Caco-2 (cell line): ENCODE measurements at regions not wholly inside any gene's neighbourhood (a gene's known extent, or its start where the extent isn't known, plus 50 kb on each side); places are given as distances from the start of the nearest gene placed in this dataset.

Source experiments
- BruUV-seq: library from RNA; stranded (reverse); fragments of 400-500 nt; replicated peaks from 2 replicates; lab custom pipeline; 2021; lab: Mats Ljungman, UMichigan
- CTCF ChIA-PET: fragments of 300-600 bp; sonication (Branson Sonifier 250); formaldehyde crosslinking; loops from one replicate; lab custom pipeline; 2022; ENCODE audit warnings: antibody characterized with exemption; lab: Charles Lee
- POLR2A ChIA-PET: fragments of 300-600 bp; sonication (Branson Sonifier 250); formaldehyde crosslinking; loops from one replicate; lab custom pipeline; 2022; ENCODE audit warnings: antibody characterized with exemption; lab: Charles Lee
- DNase-seq, 2 experiments: peaks; one replicate each; pipeline versions ENCODE4 v3.0.0 to v3.0.0-alpha.2; 2020 to 2022
- H3K27me3 ChIP-seq: replicated peaks from 2 replicates; pipeline ENCODE4 v1.6.0; 2011; ENCODE audit warnings: low read length; ENCODE audit not compliant: control insufficient read depth, insufficient read depth
- H3K36me3 ChIP-seq: 2 replicates; pipeline ENCODE4 v1.5.1; 2011; ENCODE audit warnings: low read length; ENCODE audit not compliant: control insufficient read depth, insufficient read depth
- H3K4me1 ChIP-seq: fragments of 250-450 bp; sonication (Bioruptor Pico); 2 replicates; pipeline ENCODE4 v1.5.1; 2020; ENCODE audit warnings: mild to moderate bottlenecking
- H3K4me3 ChIP-seq: 2 replicates; pipeline ENCODE4 v1.5.1; 2011; ENCODE audit warnings: low read depth, mild to moderate bottlenecking, control low read depth, low read length
- H3K9me3 ChIP-seq: fragments of 250-450 bp; sonication (Bioruptor Pico); 2 replicates; pipeline ENCODE4 v1.5.1; 2020; ENCODE audit warnings: mild to moderate bottlenecking, moderate library complexity
- H3K27ac Mint-ChIP-seq: one replicate; pipeline ENCODE4 v1.8.0; 2022; ENCODE audit warnings: mixed read lengths; ENCODE audit not compliant: unreplicated experiment
- H3K27me3 Mint-ChIP-seq: one replicate; pipeline ENCODE4 v1.8.0; 2022; ENCODE audit warnings: mixed read lengths; ENCODE audit not compliant: insufficient read depth, unreplicated experiment
- H3K36me3 Mint-ChIP-seq: one replicate; pipeline ENCODE4 v1.8.0; 2022; ENCODE audit warnings: mild to moderate bottlenecking, mixed read lengths; ENCODE audit not compliant: insufficient read depth, unreplicated experiment
- H3K4me1 Mint-ChIP-seq: one replicate; pipeline ENCODE4 v1.8.0; 2022; ENCODE audit warnings: low read depth, mixed read lengths; ENCODE audit not compliant: unreplicated experiment
- H3K4me3 Mint-ChIP-seq: one replicate; pipeline ENCODE4 v1.8.0; 2022; ENCODE audit warnings: mild to moderate bottlenecking, moderate library complexity, mixed read lengths; ENCODE audit not compliant: unreplicated experiment
- H3K9me3 Mint-ChIP-seq: one replicate; pipeline ENCODE4 v1.8.0; 2022; ENCODE audit warnings: mixed read lengths; ENCODE audit not compliant: unreplicated experiment
- intact Hi-C: fragments of 100-400 bp; cut with micrococcal nuclease; formaldehyde crosslinking; loops from one replicate; pipeline ENCODE4 v1.10.0; 2022; ENCODE audit not compliant: unreplicated experiment
- TF ChIP-seq, protein P1 (sequence below), 2 experiments: fragments of 200-600 bp in 1 of 2; IDR thresholded peaks; 1 replicate in 1 of 2; 2 replicates in 1 of 2; pipeline versions ENCODE4 v1.5.1 to v1.8.0; 2011 to 2022; ENCODE audit warnings: antibody characterized with exemption in 1 of 2, control low read depth in 1 of 2, inconsistent platforms in 1 of 2, low read depth in 1 of 2, low read length in 1 of 2, mild to moderate bottlenecking in 1 of 2, moderate library complexity in 1 of 2; ENCODE audit not compliant: insufficient read depth in 1 of 2, severe bottlenecking in 1 of 2, unreplicated experiment in 1 of 2

DNA sequence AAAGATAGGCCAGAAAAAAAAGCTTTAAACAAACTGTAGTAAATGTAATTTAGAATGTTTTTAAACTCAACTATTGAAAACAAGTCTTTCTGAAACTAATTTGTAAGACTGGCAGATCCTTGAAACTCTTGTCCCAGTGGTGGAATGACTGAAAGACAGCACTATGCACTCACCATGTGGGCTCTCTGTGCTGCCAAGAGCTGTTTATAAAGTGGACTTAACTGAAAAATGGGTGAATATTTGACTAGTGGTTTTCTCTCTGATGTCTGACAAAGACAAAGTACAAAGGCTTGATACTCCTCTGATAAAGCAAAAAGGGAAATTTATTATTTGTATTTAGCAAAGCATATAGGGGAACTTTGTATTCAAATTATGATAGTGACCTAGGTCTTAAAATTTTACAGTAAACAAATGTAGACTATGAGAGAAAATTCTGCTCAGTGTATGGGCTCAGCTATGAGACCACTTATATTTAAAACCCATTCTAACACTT lies 635.4 kb downstream of the NR2F1-AS1 start:
- BruUV-seq: no TSS peak
- POLR2A ChIA-PET: no interaction called here
- TF ChIP-seq, protein P1, sequence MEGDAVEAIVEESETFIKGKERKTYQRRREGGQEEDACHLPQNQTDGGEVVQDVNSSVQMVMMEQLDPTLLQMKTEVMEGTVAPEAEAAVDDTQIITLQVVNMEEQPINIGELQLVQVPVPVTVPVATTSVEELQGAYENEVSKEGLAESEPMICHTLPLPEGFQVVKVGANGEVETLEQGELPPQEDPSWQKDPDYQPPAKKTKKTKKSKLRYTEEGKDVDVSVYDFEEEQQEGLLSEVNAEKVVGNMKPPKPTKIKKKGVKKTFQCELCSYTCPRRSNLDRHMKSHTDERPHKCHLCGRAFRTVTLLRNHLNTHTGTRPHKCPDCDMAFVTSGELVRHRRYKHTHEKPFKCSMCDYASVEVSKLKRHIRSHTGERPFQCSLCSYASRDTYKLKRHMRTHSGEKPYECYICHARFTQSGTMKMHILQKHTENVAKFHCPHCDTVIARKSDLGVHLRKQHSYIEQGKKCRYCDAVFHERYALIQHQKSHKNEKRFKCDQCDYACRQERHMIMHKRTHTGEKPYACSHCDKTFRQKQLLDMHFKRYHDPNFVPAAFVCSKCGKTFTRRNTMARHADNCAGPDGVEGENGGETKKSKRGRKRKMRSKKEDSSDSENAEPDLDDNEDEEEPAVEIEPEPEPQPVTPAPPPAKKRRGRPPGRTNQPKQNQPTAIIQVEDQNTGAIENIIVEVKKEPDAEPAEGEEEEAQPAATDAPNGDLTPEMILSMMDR (IDR thresholded peaks at IDR 0.05; ENCODE audit: insufficient read depth in 1 of 2, low read depth in 1 of 2, low read length in 1 of 2, severe bottlenecking in 1 of 2, unreplicated experiment in 1 of 2): no peak
- no peak for DNase-seq
- CTCF ChIA-PET: no interaction called here
- intact Hi-C loops: no loop called here
- Mint-ChIP-seq H3K9me3 (peaks cover 10% of the 10 kb centered on the region), H3K4me1 (no peaks in the 10 kb centered on the region), H3K4me3 (no peak overlapping the region), H3K27ac (no peak overlapping the region), H3K36me3 (no peaks in the 10 kb centered on the region), H3K27me3 (no peaks in the 10 kb centered on the region)
- no peaks in the 10 kb centered on the region for H3K27me3 ChIP-seq
- no peaks in the 10 kb centered on the region for H3K4me1 ChIP-seq
- H3K9me3 ChIP-seq: no peaks in the 10 kb centered on the region
- H3K36me3 ChIP-seq: no peaks in the 10 kb centered on the region
- H3K4me3 ChIP-seq: no peak overlapping the region

DNA sequence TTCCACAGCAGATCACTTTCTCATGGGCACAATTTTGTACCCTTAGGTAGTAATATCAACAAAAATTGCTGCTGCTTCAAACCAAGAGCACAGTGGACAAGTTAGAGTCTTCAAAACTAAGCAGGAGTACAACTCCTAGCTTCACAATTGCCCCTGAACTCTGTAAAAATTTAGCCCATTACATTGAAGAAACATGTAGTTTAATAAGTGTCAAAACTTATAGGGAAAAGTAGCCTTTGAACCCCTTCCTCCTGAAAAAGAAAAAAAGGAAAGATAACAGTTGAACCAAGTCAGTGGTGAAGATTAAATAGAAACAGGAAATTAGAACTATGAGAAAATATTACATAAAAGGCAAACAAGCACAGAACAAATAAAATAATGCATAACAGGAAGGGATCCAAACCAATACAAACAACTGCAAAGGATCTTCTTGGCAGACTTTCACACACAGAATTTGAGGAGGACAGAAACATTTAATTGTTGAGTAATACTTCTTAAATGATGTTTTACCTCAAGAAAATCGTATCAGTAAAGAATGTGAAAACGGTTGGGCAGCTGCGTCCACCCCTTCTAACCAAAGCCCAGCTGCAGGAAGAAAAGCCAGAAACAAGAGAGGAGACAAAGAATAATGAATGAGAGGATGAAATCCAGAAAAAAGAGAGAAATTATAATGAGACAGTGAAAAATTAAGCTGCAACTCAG lies 636.0 kb downstream of the NR2F1-AS1 start:
- TF ChIP-seq, protein P1 (IDR thresholded peaks at IDR 0.05; ENCODE audit: insufficient read depth in 1 of 2, low read depth in 1 of 2, low read length in 1 of 2, severe bottlenecking in 1 of 2, unreplicated experiment in 1 of 2): no peak
- Mint-ChIP-seq H3K27ac (no peak overlapping the region), H3K4me3 (no peak overlapping the region), H3K27me3 (no peaks in the 10 kb centered on the region), H3K36me3 (no peaks in the 10 kb centered on the region), H3K4me1 (no peaks in the 10 kb centered on the region), H3K9me3 (peaks cover 5% of the 10 kb centered on the region)
- no peak for DNase-seq
- Histone ChIP-seq H3K4me1 (no peaks in the 10 kb centered on the region), H3K27me3 (no peaks in the 10 kb centered on the region), H3K36me3 (no peaks in the 10 kb centered on the region), H3K9me3 (no peaks in the 10 kb centered on the region), H3K4me3 (no peak overlapping the region)
- ChIA-PET POLR2A (no interaction called here), CTCF (no interaction called here)
- BruUV-seq: no TSS peak
- intact Hi-C loops: no loop called here

DNA sequence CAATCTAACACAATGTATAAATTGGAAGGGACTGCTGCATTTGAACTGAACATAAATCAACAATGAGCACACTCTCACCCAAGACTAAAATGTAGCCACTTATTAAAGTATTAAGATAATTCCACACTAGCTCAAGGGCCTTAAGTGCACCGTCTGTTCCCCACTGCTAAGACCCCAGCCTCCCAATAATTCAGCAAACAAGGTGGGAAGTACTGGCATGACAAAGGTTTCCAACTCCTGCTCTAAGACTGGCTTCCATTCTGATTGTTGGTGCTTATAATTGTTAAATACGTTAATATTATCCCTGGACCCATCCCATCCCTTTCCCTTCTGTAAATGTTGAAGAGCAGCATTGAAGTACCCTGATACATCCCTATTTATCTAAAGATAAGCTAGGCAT lies 636.7 kb downstream of the NR2F1-AS1 start:
- intact Hi-C loops: no loop called here
- TF ChIP-seq, protein P1 (IDR thresholded peaks at IDR 0.05; ENCODE audit: insufficient read depth in 1 of 2, low read depth in 1 of 2, low read length in 1 of 2, severe bottlenecking in 1 of 2, unreplicated experiment in 1 of 2): no peak
- H3K9me3 ChIP-seq: no peaks in the 10 kb centered on the region
- no TSS peak for BruUV-seq
- Mint-ChIP-seq H3K27me3 (no peaks in the 10 kb centered on the region), H3K36me3 (no peaks in the 10 kb centered on the region), H3K4me1 (no peaks in the 10 kb centered on the region), H3K27ac (no peak overlapping the region), H3K4me3 (no peak overlapping the region), H3K9me3 (no peaks in the 10 kb centered on the region)
- POLR2A ChIA-PET: no interaction called here
- no peaks in the 10 kb centered on the region for H3K4me1 ChIP-seq
- no peak overlapping the region for H3K4me3 ChIP-seq
- no peaks in the 10 kb centered on the region for H3K36me3 ChIP-seq
- H3K27me3 ChIP-seq: no peaks in the 10 kb centered on the region
- DNase-seq: no peak
- CTCF ChIA-PET: no interaction called here
